ENCODE measurements at regions not wholly inside any gene's neighbourhood (a gene's known extent, or its start where the extent isn't known, plus 50 kb on each side); places are given as distances from the start of the nearest gene placed in this dataset.

GRCh38 chr4:165627548-165627947 is 245.5 kb upstream of the TLL1 start:
- H3K27me3 ChIP-seq (ENCODE audit: control insufficient read depth in 1 of 2, insufficient read depth in 2 of 2, low read length in 2 of 2): no peaks in the 10 kb centered on the region
- Mint-ChIP-seq H3K4me3 (no peak overlapping the region), H3K4me1 (ENCODE audit: low read depth) (no peaks in the 10 kb centered on the region), H3K36me3 (ENCODE audit: low read depth) (no peaks in the 10 kb centered on the region), H3K9me3 (no peaks in the 10 kb centered on the region), H3K27ac (no peak overlapping the region), H3K27me3 (peaks cover 6% of the 10 kb centered on the region)
- ATAC-seq (ENCODE audit: poor library complexity): no peak
- CTCF ChIA-PET: no interaction called here
- no peak overlapping the region for H3K4me3 ChIP-seq (ENCODE audit: low read length)
- H3K9me3 ChIP-seq (ENCODE audit: control insufficient read depth in 1 of 2, insufficient read depth in 1 of 2, low read length in 2 of 2): no peaks in the 10 kb centered on the region
- TF ChIP-seq CTCF (IDR thresholded peaks at IDR 0.05): no peak
- H3K27ac ChIP-seq (ENCODE audit: low read depth in 1 of 2, low read length in 2 of 2): no peak overlapping the region
- H3K36me3 ChIP-seq (ENCODE audit: insufficient read depth, low read length): no peaks in the 10 kb centered on the region
- POLR2A ChIA-PET: no interaction called here
- intact Hi-C loops (cut with DNase I, micrococcal nuclease): no loop called here
- H3K4me1 ChIP-seq (ENCODE audit: insufficient read depth, low read length): no peaks in the 10 kb centered on the region
- no peak for DNase-seq

GRCh38 chr4:165628572-165628971 is 244.5 kb upstream of the TLL1 start:
- H3K4me3 ChIP-seq (ENCODE audit: low read length): no peak overlapping the region

GRCh38 chr4:165630671-165631070 is 242.4 kb upstream of the TLL1 start:
- ATAC-seq (ENCODE audit: poor library complexity) (no peak), DNase-seq (no peak)
- intact Hi-C loops (cut with DNase I, micrococcal nuclease): no loop called here
- Mint-ChIP-seq H3K4me1 (ENCODE audit: low read depth) (no peaks in the 10 kb centered on the region), H3K27me3 (peaks cover 6% of the 10 kb centered on the region), H3K27ac (no peak overlapping the region), H3K36me3 (ENCODE audit: low read depth) (no peaks in the 10 kb centered on the region), H3K9me3 (no peaks in the 10 kb centered on the region), H3K4me3 (no peak overlapping the region)
- Histone ChIP-seq H3K36me3 (ENCODE audit: insufficient read depth, low read length) (no peaks in the 10 kb centered on the region), H3K27me3 (ENCODE audit: control insufficient read depth in 1 of 2, insufficient read depth in 2 of 2, low read length in 2 of 2) (no peaks in the 10 kb centered on the region), H3K9me3 (ENCODE audit: control insufficient read depth in 1 of 2, insufficient read depth in 1 of 2, low read length in 2 of 2) (no peaks in the 10 kb centered on the region), H3K27ac (ENCODE audit: low read depth in 1 of 2, low read length in 2 of 2) (no peak overlapping the region), H3K4me1 (ENCODE audit: insufficient read depth, low read length) (no peaks in the 10 kb centered on the region), H3K4me3 (ENCODE audit: low read length) (no peak overlapping the region)
- TF ChIP-seq CTCF (IDR thresholded peaks at IDR 0.05): no peak
- ChIA-PET POLR2A (no interaction called here), CTCF (no interaction called here)

More at GRCh38 chr4:165628572-165628971, 244.5 kb upstream of the TLL1 start:
- Histone ChIP-seq H3K4me1 (ENCODE audit: insufficient read depth, low read length) (no peaks in the 10 kb centered on the region), H3K27me3 (ENCODE audit: control insufficient read depth in 1 of 2, insufficient read depth in 2 of 2, low read length in 2 of 2) (no peaks in the 10 kb centered on the region), H3K36me3 (ENCODE audit: insufficient read depth, low read length) (no peaks in the 10 kb centered on the region), H3K9me3 (ENCODE audit: control insufficient read depth in 1 of 2, insufficient read depth in 1 of 2, low read length in 2 of 2) (no peaks in the 10 kb centered on the region), H3K27ac (ENCODE audit: low read depth in 1 of 2, low read length in 2 of 2) (no peak overlapping the region)
- Mint-ChIP-seq H3K36me3 (ENCODE audit: low read depth) (no peaks in the 10 kb centered on the region), H3K4me1 (ENCODE audit: low read depth) (no peaks in the 10 kb centered on the region), H3K4me3 (no peak overlapping the region), H3K27ac (no peak overlapping the region), H3K9me3 (no peaks in the 10 kb centered on the region), H3K27me3 (peaks cover 6% of the 10 kb centered on the region)
- CTCF ChIA-PET: no interaction called here
- TF ChIP-seq CTCF (IDR thresholded peaks at IDR 0.05): no peak
- DNase-seq (no peak), ATAC-seq (ENCODE audit: poor library complexity) (no peak)
- intact Hi-C loops (cut with DNase I, micrococcal nuclease): no loop called here
- POLR2A ChIA-PET: no interaction called here
